Osteoblast (primary cell): ENCODE measurements at regions not wholly inside any gene's neighbourhood (a gene's known extent, or its start where the extent isn't known, plus 50 kb on each side); places are given as distances from the start of the nearest gene placed in this dataset.

ENCODE experiments used
- DNase-seq: peaks from one replicate; pipeline ENCODE4 v3.0.0; 2011; ENCODE audit warnings: low spot score, mixed read lengths; ENCODE audit not compliant: insufficient read length; ENCODE audit errors: missing footprints
- H2AFZ ChIP-seq: 2 replicates; pipeline ENCODE4 v1.6.0; 2011; ENCODE audit warnings: mild to moderate bottlenecking, low read length
- H3K27ac ChIP-seq: 2 replicates; pipeline ENCODE4 v1.5.1; 2011; ENCODE audit warnings: mild to moderate bottlenecking, low read depth, low read length, moderate library complexity
- H3K27me3 ChIP-seq: 2 replicates; pipeline ENCODE4 v1.6.0; 2012; ENCODE audit warnings: mild to moderate bottlenecking, control low read depth, inconsistent platforms, low read length, moderate library complexity; ENCODE audit not compliant: insufficient read depth
- H3K36me3 ChIP-seq: 2 replicates; pipeline ENCODE4 v1.5.1; 2011; ENCODE audit warnings: mild to moderate bottlenecking, low read length, control low read depth, moderate library complexity; ENCODE audit not compliant: insufficient read depth
- H3K4me1 ChIP-seq: 2 replicates; pipeline ENCODE4 v1.5.1; 2011; ENCODE audit warnings: mild to moderate bottlenecking, low read length, control low read depth, moderate library complexity; ENCODE audit not compliant: insufficient read depth
- H3K4me2 ChIP-seq: 2 replicates; pipeline ENCODE4 v1.6.0; 2011; ENCODE audit warnings: mild to moderate bottlenecking, low read length; ENCODE audit not compliant: insufficient read depth
- H3K4me3 ChIP-seq: fragments of 200-600 bp; sonication (generic); 3 replicates; pipeline ENCODE4 v1.5.1; 2012; ENCODE audit warnings: mild to moderate bottlenecking, low read length, inconsistent platforms; ENCODE audit not compliant: insufficient read depth
- H3K79me2 ChIP-seq: 2 replicates; pipeline ENCODE4 v1.6.0; 2012; ENCODE audit warnings: mild to moderate bottlenecking, low read length, control low read depth, inconsistent platforms; ENCODE audit not compliant: insufficient read depth
- H3K9me3 ChIP-seq: 2 replicates; pipeline ENCODE4 v1.5.1; 2011; ENCODE audit warnings: low read depth, low read length, control low read depth
- H4K20me1 ChIP-seq: 2 replicates; pipeline ENCODE4 v1.6.0; 2012; ENCODE audit warnings: mild to moderate bottlenecking, low read length, control low read depth; ENCODE audit not compliant: insufficient read depth
- TF ChIP-seq, protein P1 (sequence below): IDR thresholded peaks from 2 replicates; pipeline ENCODE4 v1.5.1; 2011; ENCODE audit warnings: mild to moderate bottlenecking, low read depth, low read length, moderate library complexity; ENCODE audit errors: extremely low read depth

DNA sequence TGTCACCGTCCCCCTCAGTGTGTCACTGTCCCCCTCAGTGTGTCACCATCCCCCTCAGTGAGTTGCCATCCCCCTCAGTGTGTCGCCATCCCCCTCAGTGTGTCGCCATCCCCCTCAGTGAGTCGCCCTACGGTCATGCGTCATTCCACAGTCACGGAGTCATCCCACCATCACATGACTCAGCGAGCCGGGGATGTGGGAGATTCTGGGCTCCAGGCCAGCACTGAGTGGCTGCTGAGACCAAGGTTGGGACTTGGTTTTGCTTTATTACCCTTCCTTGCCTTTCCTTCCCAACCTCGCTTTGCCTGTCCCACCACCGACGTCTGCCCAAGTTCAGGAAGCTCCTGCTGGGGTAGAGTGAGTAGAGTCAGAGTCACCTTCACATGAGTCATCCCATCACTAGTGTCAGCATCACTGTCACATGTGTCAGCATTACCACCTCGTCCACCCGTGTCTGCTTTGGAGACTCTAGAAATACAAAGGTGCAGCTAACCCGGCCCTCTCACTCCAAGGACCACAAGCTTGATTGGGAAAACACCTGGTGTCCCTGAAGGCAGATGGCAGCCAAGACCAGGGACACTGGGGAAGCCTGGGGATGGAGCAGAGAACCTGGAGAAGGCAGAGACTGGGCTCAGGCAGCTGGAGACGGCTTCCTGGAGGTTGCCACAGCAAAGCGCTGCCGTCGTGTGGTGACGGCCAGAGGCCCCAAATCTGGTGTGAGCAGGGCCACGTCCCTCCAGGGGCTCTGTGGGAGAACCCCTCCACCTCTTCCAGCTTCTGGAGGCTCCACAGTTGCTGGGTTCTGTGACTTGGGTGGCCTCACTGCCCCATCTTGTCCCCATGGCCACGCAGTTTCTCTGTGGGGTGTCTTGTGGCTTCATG, 485.2 kb upstream of the SALL3 start:
- Histone ChIP-seq H3K27me3 (no peaks in the 10 kb centered on the region), H3K4me1 (no peaks in the 10 kb centered on the region), H3K4me2 (no peak overlapping the region), H3K9me3 (peaks cover 6% of the 10 kb centered on the region), H3K4me3 (no peak overlapping the region), H3K36me3 (no peaks in the 10 kb centered on the region), H3K27ac (no peak overlapping the region), H4K20me1 (no peaks in the 10 kb centered on the region), H3K79me2 (no peaks in the 10 kb centered on the region), H2AFZ (no peak overlapping the region)
- DNase-seq: no peak
- TF ChIP-seq, protein P1, sequence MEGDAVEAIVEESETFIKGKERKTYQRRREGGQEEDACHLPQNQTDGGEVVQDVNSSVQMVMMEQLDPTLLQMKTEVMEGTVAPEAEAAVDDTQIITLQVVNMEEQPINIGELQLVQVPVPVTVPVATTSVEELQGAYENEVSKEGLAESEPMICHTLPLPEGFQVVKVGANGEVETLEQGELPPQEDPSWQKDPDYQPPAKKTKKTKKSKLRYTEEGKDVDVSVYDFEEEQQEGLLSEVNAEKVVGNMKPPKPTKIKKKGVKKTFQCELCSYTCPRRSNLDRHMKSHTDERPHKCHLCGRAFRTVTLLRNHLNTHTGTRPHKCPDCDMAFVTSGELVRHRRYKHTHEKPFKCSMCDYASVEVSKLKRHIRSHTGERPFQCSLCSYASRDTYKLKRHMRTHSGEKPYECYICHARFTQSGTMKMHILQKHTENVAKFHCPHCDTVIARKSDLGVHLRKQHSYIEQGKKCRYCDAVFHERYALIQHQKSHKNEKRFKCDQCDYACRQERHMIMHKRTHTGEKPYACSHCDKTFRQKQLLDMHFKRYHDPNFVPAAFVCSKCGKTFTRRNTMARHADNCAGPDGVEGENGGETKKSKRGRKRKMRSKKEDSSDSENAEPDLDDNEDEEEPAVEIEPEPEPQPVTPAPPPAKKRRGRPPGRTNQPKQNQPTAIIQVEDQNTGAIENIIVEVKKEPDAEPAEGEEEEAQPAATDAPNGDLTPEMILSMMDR: no peak

DNA sequence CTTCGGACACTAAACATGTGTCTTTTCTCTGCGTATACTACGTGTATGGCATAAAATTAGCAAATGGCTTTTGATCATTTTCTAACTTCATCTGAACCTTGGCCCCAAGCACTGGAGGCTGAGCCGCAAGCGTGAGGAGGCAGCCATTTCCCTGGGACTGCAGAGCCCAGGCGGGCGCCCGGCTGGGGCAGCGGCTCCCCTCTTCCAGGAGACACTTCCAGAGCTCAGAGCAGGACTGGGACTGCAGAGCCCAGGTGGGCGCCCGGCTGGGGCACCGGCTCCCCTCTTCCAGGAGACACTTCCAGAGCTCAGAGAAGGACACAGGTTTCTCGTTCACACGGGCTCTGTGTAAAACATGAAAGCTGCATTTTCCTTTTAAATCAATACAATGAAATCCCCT, 484.1 kb upstream of the SALL3 start:
- H3K4me1 ChIP-seq: no peaks in the 10 kb centered on the region
- TF ChIP-seq, protein P1: no peak

DNA sequence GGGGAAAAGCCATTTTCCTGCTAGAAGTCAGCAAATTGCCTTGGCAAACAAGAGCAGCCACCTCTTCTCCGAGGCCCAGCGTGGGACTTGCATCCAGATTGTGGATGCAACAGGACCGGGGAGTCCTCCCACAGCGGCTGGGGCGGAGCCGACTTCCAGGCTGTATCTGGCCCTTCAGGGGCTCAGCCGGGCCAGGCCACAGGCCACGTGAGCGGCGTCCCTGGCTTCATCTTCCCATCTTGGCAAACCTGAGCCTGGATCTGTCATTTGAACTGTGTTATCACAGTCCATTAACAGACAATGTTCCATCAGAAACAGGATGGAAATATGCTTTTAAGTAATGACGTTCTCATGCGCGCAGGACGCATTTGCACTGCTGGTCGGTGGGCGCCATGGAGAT, 483.5 kb upstream of the SALL3 start:
- no peaks in the 10 kb centered on the region for H3K79me2 ChIP-seq
- no peak overlapping the region for H2AFZ ChIP-seq
- TF ChIP-seq, protein P1: no peak
- H3K4me3 ChIP-seq: no peak overlapping the region
- DNase-seq: no peak
- no peaks in the 10 kb centered on the region for H4K20me1 ChIP-seq
- no peaks in the 10 kb centered on the region for H3K4me1 ChIP-seq
- H3K27ac ChIP-seq: no peak overlapping the region
- H3K27me3 ChIP-seq: no peaks in the 10 kb centered on the region
- H3K36me3 ChIP-seq: no peaks in the 10 kb centered on the region
- peaks cover 6% of the 10 kb centered on the region for H3K9me3 ChIP-seq
- no peak overlapping the region for H3K4me2 ChIP-seq

More for the DNA sequence above, 484.1 kb upstream of the SALL3 start:
- no peak overlapping the region for H3K4me2 ChIP-seq
- H3K79me2 ChIP-seq: no peaks in the 10 kb centered on the region
- no peak overlapping the region for H3K27ac ChIP-seq
- no peaks in the 10 kb centered on the region for H3K36me3 ChIP-seq
- no peaks in the 10 kb centered on the region for H3K27me3 ChIP-seq
- H4K20me1 ChIP-seq: no peaks in the 10 kb centered on the region
- peaks cover 6% of the 10 kb centered on the region for H3K9me3 ChIP-seq
- H3K4me3 ChIP-seq: no peak overlapping the region
- DNase-seq: no peak
- H2AFZ ChIP-seq: no peak overlapping the region

DNA sequence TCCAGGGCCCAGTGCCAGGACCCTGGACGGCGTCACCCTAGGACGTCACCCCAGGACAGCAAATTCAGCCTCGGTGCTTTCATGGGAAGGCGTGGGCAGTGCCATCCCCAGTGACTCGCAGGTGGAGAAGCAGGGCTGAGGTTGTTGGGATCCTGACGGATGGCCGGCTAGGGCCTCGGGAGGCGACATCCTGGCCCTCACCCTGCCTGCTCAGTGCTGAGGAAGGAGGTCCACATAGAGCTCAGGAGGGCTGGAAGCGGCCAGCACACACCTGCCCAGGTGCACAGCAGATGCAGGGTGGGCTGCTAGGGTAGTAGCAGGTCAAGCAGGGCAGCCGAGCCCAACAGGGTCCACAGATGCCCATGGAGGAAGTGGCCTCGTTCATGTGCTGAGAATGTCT, 482.0 kb upstream of the SALL3 start:
- Histone ChIP-seq H3K9me3 (peaks cover 6% of the 10 kb centered on the region), H3K4me1 (no peaks in the 10 kb centered on the region), H3K4me2 (no peak overlapping the region), H3K4me3 (no peak overlapping the region), H2AFZ (no peak overlapping the region), H4K20me1 (no peaks in the 10 kb centered on the region), H3K27ac (no peak overlapping the region), H3K36me3 (no peaks in the 10 kb centered on the region), H3K79me2 (no peaks in the 10 kb centered on the region), H3K27me3 (no peaks in the 10 kb centered on the region)
- TF ChIP-seq, protein P1: no peak
- DNase-seq: no peak
